ENCODE measurements at regions not wholly inside any gene's neighbourhood (a gene's known extent, or its start where the extent isn't known, plus 50 kb on each side); places are given as distances from the start of the nearest gene placed in this dataset.

DNA sequence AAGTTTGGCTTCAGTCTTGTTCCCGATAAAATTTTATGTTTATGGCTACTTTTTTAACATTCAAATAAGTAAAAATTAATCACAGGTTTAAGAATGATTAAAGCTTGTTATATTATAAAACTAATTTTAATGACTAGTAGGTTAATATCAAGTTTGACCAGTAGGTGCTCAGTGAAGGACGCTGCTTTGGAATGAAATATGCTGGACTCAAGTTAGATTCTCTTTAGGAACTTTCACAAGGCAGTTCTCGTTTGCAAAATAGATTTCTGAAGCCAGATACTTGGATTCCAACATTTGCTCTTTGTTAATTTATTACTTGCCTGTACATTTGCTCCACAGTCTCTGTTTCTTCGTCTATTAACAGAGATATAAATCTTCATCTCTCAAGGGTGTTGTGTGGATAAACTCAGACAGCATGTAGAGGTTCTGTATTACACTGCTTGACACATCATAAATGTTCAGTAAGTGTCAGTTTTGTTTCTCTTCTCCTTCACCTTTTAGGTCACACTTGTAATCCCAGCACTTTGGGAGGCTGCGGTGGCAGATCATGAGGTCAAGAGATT is 432.8 kb upstream of the CHRM3 start:
- no peaks in the 10 kb centered on the region for H3K27me3 ChIP-seq (ENCODE audit: control insufficient read depth, insufficient read depth, low read length)
- no peaks in the 10 kb centered on the region for H3K9me3 ChIP-seq (ENCODE audit: control insufficient read depth, insufficient read depth, low read length)
- DNase-seq (ENCODE audit: low read depth, low spot score): no peak
- TF ChIP-seq, protein P1, sequence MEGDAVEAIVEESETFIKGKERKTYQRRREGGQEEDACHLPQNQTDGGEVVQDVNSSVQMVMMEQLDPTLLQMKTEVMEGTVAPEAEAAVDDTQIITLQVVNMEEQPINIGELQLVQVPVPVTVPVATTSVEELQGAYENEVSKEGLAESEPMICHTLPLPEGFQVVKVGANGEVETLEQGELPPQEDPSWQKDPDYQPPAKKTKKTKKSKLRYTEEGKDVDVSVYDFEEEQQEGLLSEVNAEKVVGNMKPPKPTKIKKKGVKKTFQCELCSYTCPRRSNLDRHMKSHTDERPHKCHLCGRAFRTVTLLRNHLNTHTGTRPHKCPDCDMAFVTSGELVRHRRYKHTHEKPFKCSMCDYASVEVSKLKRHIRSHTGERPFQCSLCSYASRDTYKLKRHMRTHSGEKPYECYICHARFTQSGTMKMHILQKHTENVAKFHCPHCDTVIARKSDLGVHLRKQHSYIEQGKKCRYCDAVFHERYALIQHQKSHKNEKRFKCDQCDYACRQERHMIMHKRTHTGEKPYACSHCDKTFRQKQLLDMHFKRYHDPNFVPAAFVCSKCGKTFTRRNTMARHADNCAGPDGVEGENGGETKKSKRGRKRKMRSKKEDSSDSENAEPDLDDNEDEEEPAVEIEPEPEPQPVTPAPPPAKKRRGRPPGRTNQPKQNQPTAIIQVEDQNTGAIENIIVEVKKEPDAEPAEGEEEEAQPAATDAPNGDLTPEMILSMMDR (IDR thresholded peaks at IDR 0.05; ENCODE audit: low read depth, low read length): no peak
- H3K4me3 ChIP-seq (ENCODE audit: low read depth, low read length): no peak overlapping the region
- ChIA-PET POLR2A (no interaction called here), CTCF (no interaction called here)
- no peak overlapping the region for H3K27ac ChIP-seq (ENCODE audit: low read depth, low read length)

DNA sequence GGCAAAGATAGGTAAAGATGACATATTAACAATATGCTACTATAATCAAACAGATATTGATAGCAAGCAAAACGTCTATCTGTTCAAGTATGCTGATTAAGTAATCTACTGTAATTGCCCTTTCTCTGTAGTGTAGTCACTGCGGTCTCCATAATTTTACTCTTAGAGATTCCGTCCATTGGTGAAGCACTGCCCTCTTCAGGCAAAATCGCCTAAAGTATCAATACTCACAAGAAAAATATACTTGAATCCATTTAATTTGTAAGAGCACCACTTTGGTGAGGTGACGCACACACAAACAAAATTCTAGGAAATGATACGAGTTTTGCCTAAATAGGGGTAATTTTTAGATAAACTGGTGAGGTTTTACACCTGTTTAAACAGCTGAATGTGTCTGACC is 434.6 kb upstream of the CHRM3 start:
- TF ChIP-seq, protein P1 (IDR thresholded peaks at IDR 0.05; ENCODE audit: low read depth, low read length): no peak
- Histone ChIP-seq H3K27me3 (ENCODE audit: control insufficient read depth, insufficient read depth, low read length) (no peaks in the 10 kb centered on the region), H3K27ac (ENCODE audit: low read depth, low read length) (no peak overlapping the region), H3K9me3 (ENCODE audit: control insufficient read depth, insufficient read depth, low read length) (peaks cover 4% of the 10 kb centered on the region; the same call in 1 of the 2 replicates), H3K4me3 (ENCODE audit: low read depth, low read length) (no peak overlapping the region)
- no peak for DNase-seq (ENCODE audit: low read depth, low spot score)
- POLR2A ChIA-PET: no interaction called here
- CTCF ChIA-PET: no interaction called here

- H3K27me3 ChIP-seq (ENCODE audit: control insufficient read depth, insufficient read depth, low read length): no peaks in the 10 kb centered on the region
- no peak overlapping the region for H3K4me3 ChIP-seq (ENCODE audit: low read depth, low read length)
- TF ChIP-seq, protein P1 (IDR thresholded peaks at IDR 0.05; ENCODE audit: low read depth, low read length): no peak
- ChIA-PET POLR2A (no interaction called here), CTCF (interaction anchor here (1.1 kb wide), 1 partner anchor 1087 kb away, joined by 3 read pairs; no protein-coding TSS in a partner anchor)
- peaks cover 4% of the 10 kb centered on the region; the same call in 1 of the 2 replicates for H3K9me3 ChIP-seq (ENCODE audit: control insufficient read depth, insufficient read depth, low read length)
- DNase-seq (ENCODE audit: low read depth, low spot score): no peak
- no peak overlapping the region for H3K27ac ChIP-seq (ENCODE audit: low read depth, low read length)
Measured at GRCh38 chr1:238950784-238951183, 435.6 kb upstream of the CHRM3 start.

DNA sequence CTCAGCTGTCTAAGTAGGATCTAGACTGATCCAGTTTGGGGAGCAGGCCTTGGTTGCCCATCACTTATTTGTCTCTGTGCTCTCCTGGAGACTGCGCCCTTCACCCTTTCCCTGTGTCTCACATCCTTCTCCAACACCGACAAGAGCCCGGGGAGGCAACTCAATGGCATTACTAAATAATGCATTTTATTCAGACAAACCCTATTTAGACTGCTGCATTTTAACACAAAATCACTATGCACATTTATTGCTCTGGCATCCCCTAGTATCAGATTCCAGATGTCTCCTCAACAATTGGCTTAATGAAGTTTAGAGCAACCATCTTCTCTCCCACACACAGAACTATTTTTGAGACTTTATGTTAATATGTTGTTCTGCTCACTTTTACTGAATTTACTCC is 436.4 kb upstream of the CHRM3 start:
- no peak for DNase-seq (ENCODE audit: low read depth, low spot score)
- Histone ChIP-seq H3K4me3 (ENCODE audit: low read depth, low read length) (no peak overlapping the region), H3K9me3 (ENCODE audit: control insufficient read depth, insufficient read depth, low read length) (peaks cover 4% of the 10 kb centered on the region; the same call in 1 of the 2 replicates), H3K27ac (ENCODE audit: low read depth, low read length) (no peak overlapping the region), H3K27me3 (ENCODE audit: control insufficient read depth, insufficient read depth, low read length) (no peaks in the 10 kb centered on the region)
- TF ChIP-seq, protein P1 (IDR thresholded peaks at IDR 0.05; ENCODE audit: low read depth, low read length): no peak
- POLR2A ChIA-PET: no interaction called here
- CTCF ChIA-PET: interaction anchor here (1.1 kb wide), 1 partner anchor 1086 kb away, joined by 3 read pairs; no protein-coding TSS in a partner anchor

DNA sequence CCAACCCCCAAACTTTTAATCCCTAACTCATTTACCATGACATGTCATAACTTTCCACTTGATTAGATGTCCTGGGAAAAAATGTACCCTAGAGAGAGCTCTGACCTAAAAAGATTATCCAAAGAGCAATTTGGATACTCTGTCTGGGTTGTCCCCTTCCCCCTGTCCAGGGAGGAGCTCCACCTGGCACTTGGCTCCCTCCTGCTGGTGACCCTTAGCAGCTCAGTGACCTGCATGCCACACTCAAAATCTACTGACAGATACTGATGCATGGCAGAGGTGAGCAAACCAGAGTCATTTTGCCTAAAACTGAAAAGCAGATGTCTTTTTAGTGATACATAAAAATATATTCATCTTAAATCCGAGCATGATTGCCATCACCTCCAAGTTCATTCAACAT is 442.3 kb upstream of the CHRM3 start:
- no peak overlapping the region for H3K27ac ChIP-seq (ENCODE audit: low read depth, low read length)
- TF ChIP-seq, protein P1 (IDR thresholded peaks at IDR 0.05; ENCODE audit: low read depth, low read length): no peak
- no peak overlapping the region for H3K4me3 ChIP-seq (ENCODE audit: low read depth, low read length)
- no peaks in the 10 kb centered on the region for H3K27me3 ChIP-seq (ENCODE audit: control insufficient read depth, insufficient read depth, low read length)
- POLR2A ChIA-PET: no interaction called here
- H3K9me3 ChIP-seq (ENCODE audit: control insufficient read depth, insufficient read depth, low read length): peaks cover 4% of the 10 kb centered on the region; the same call in 1 of the 2 replicates
- CTCF ChIA-PET: no interaction called here
- no peak for DNase-seq (ENCODE audit: low read depth, low spot score)
